CD4-positive, alpha-beta memory T cell (primary cell): ENCODE measurements at regions not wholly inside any gene's neighbourhood (a gene's known extent, or its start where the extent isn't known, plus 50 kb on each side); places are given as distances from the start of the nearest gene placed in this dataset.

ENCODE experiments used
- CTCF ChIA-PET: fragments of 350-600 bp; sonication (Branson Sonifier 250); formaldehyde crosslinking; loops from one replicate; lab custom pipeline; 2021; ENCODE audit warnings: inconsistent platforms; ENCODE audit not compliant: partially characterized antibody; lab: Charles Lee
- POLR2A ChIA-PET: fragments of 350-600 bp; sonication (Branson Sonifier 250); formaldehyde crosslinking; loops from one replicate; lab custom pipeline; 2021; ENCODE audit not compliant: partially characterized antibody; lab: Charles Lee
- DNase-seq, 5 donors: peaks; one replicate each; pipeline versions ENCODE4 v3.0.0 to v3.0.0-alpha.2; 2020 to 2022; ENCODE audit warnings: mixed read lengths in 1 of 5
- H3K27ac ChIP-seq: one replicate; pipeline ENCODE4 v1.7.0; 2013; ENCODE audit warnings: low read depth, low read length
- H3K27me3 ChIP-seq: 2 replicates; pipeline ENCODE4 v1.7.0; 2013; ENCODE audit warnings: mild to moderate bottlenecking, low read length, moderate library complexity; ENCODE audit not compliant: insufficient read depth
- H3K36me3 ChIP-seq: 2 replicates; pipeline ENCODE4 v1.7.0; 2013; ENCODE audit warnings: mild to moderate bottlenecking, low read length, moderate library complexity; ENCODE audit not compliant: insufficient read depth
- H3K4me1 ChIP-seq: 2 replicates; pipeline ENCODE4 v1.7.0; 2013; ENCODE audit warnings: mild to moderate bottlenecking, low read length, moderate library complexity; ENCODE audit not compliant: insufficient read depth
- H3K4me3 ChIP-seq, 2 donors: one replicate each; pipeline ENCODE4 v1.7.0; 2013; ENCODE audit warnings: low read length in 2 of 2, mild to moderate bottlenecking in 1 of 2
- H3K9me3 ChIP-seq, 2 donors: one replicate each; pipeline ENCODE4 v1.7.0; 2013; ENCODE audit warnings: low read length in 2 of 2, control low read depth in 1 of 2; ENCODE audit not compliant: control insufficient read depth in 1 of 2
- H3K27ac Mint-ChIP-seq, 7 donors: one replicate each; pipeline ENCODE4 v1.8.0; 2020 to 2021; ENCODE audit warnings: mixed read lengths in 7 of 7, mild to moderate bottlenecking in 6 of 7, inconsistent platforms in 3 of 7, moderate library complexity in 3 of 7
- H3K27me3 Mint-ChIP-seq, 2 donors: one replicate each; pipeline ENCODE4 v1.8.0; 2020 to 2021; ENCODE audit warnings: mixed read lengths in 2 of 2
- H3K36me3 Mint-ChIP-seq, 2 donors: one replicate each; pipeline ENCODE4 v1.8.0; 2020 to 2021; ENCODE audit warnings: mixed read lengths in 2 of 2, inconsistent platforms in 1 of 2, mild to moderate bottlenecking in 1 of 2
- H3K4me1 Mint-ChIP-seq, 4 donors: one replicate each; pipeline ENCODE4 v1.8.0; 2020 to 2021; ENCODE audit warnings: mixed read lengths in 4 of 4, mild to moderate bottlenecking in 1 of 4
- H3K4me3 Mint-ChIP-seq, 8 donors: one replicate each; pipeline ENCODE4 v1.8.0; 2020 to 2021; ENCODE audit warnings: mixed read lengths in 8 of 8, mild to moderate bottlenecking in 7 of 8, moderate library complexity in 6 of 8, inconsistent platforms in 3 of 8
- H3K9me3 Mint-ChIP-seq, 8 donors: one replicate each; pipeline ENCODE4 v1.8.0; 2020 to 2021; ENCODE audit warnings: mixed read lengths in 8 of 8, mild to moderate bottlenecking in 5 of 8, inconsistent platforms in 3 of 8, moderate library complexity in 1 of 8
- intact Hi-C: fragments of 100-400 bp; cut with micrococcal nuclease; formaldehyde crosslinking; loops from one replicate; pipeline ENCODE4 v1.15.1; 2023

DNA sequence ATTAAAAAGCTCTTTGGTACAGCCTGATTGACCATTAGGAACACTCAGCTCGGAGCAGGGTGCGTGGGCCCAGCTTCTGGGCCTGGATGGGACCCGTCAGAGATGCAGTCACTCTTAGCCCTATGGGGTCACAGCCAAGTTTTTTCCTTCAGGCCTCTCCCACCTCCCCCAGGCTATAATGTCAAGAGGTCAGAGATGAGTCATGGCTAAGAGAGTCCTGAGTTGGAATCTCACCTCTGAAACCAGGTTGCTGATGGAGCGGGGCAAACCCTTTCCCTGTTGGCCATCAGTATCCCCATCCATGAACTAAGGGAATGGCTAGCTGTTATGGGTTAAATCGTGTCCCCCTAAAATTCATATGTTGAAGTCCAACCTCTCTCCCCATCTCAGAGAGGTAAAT, 195.9 kb upstream of the POU3F1 start:
- Mint-ChIP-seq H3K4me3 (no peak overlapping the region), H3K36me3 (no peaks in the 10 kb centered on the region), H3K9me3 (no peaks in the 10 kb centered on the region), H3K27me3 (peaks cover 2 to 5% of the 10 kb centered on the region in 2 donors), H3K27ac (no peak overlapping the region), H3K4me1 (no peaks in the 10 kb centered on the region)
- intact Hi-C loops = no loop called here
- Histone ChIP-seq H3K27ac (no peak overlapping the region), H3K4me1 (no peaks in the 10 kb centered on the region), H3K9me3 (no peaks in the 10 kb centered on the region), H3K4me3 (no peak overlapping the region), H3K27me3 (no peaks in the 10 kb centered on the region), H3K36me3 (no peaks in the 10 kb centered on the region)
- CTCF ChIA-PET = no interaction called here
- no peak for DNase-seq
- POLR2A ChIA-PET = no interaction called here

- H3K36me3 Mint-ChIP-seq = no peaks in the 10 kb centered on the region
- no peak for DNase-seq
- H3K4me3 Mint-ChIP-seq = no peak overlapping the region
- CTCF ChIA-PET = no interaction called here
- Histone ChIP-seq H3K4me1 (no peaks in the 10 kb centered on the region), H3K4me3 (no peak overlapping the region), H3K36me3 (no peaks in the 10 kb centered on the region), H3K27me3 (no peaks in the 10 kb centered on the region), H3K9me3 (no peaks in the 10 kb centered on the region), H3K27ac (no peak overlapping the region)
- intact Hi-C loops = no loop called here
- no peaks in the 10 kb centered on the region for H3K9me3 Mint-ChIP-seq
- POLR2A ChIA-PET = no interaction called here
- peaks cover 2 to 3% of the 10 kb centered on the region in 2 donors for H3K27me3 Mint-ChIP-seq
- no peaks in the 10 kb centered on the region for H3K4me1 Mint-ChIP-seq
- H3K27ac Mint-ChIP-seq = no peak overlapping the region
Measured at GRCh38 chr1:38241594-38242334, 195.2 kb upstream of the POU3F1 start.

DNA sequence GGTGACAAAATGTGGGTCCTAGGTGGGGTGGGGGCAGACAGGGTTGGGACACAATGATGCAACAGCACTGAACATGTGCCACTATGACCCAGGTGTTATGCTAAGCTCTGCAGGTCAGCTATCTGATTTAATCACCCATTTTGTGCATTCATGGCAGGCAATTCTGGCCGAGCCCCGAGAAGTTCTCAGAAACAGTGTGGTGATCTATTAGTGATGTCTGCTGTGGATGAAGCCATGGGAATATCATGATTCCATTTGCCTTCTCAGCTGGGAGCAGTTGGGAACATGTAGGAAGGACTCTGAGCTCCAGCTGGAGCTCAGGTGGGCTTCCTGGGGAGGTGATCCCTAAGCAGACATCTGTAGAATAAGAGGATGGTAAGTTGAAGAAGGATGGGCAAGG, 194.0 kb upstream of the POU3F1 start:
- CTCF ChIA-PET = no interaction called here
- Mint-ChIP-seq H3K36me3 (no peaks in the 10 kb centered on the region), H3K27me3 (peaks cover 9 to 11% of the 10 kb centered on the region in 2 donors), H3K27ac (no peak overlapping the region), H3K4me3 (no peak overlapping the region), H3K9me3 (no peaks in the 10 kb centered on the region), H3K4me1 (no peaks in the 10 kb centered on the region)
- Histone ChIP-seq H3K36me3 (no peaks in the 10 kb centered on the region), H3K27ac (no peak overlapping the region), H3K27me3 (no peaks in the 10 kb centered on the region), H3K9me3 (no peaks in the 10 kb centered on the region), H3K4me3 (no peak overlapping the region), H3K4me1 (no peaks in the 10 kb centered on the region)
- intact Hi-C loops = no loop called here
- no peak for DNase-seq
- POLR2A ChIA-PET = no interaction called here

GRCh38 chr1:38239258-38239835, 192.8 kb upstream of the POU3F1 start:
- no peaks in the 10 kb centered on the region for H3K36me3 ChIP-seq
- no peaks in the 10 kb centered on the region for H3K9me3 ChIP-seq
- H3K4me3 ChIP-seq = no peak overlapping the region
- no peak overlapping the region for H3K27ac ChIP-seq
- Mint-ChIP-seq H3K27me3 (peaks cover 9 to 11% of the 10 kb centered on the region in 2 donors), H3K4me1 (no peaks in the 10 kb centered on the region), H3K27ac (no peak overlapping the region), H3K9me3 (no peaks in the 10 kb centered on the region), H3K4me3 (no peak overlapping the region), H3K36me3 (no peaks in the 10 kb centered on the region)
- intact Hi-C loops = no loop called here
- H3K4me1 ChIP-seq = no peaks in the 10 kb centered on the region
- POLR2A ChIA-PET = no interaction called here
- H3K27me3 ChIP-seq = no peaks in the 10 kb centered on the region
- CTCF ChIA-PET = no interaction called here
- DNase-seq = no peak

DNA sequence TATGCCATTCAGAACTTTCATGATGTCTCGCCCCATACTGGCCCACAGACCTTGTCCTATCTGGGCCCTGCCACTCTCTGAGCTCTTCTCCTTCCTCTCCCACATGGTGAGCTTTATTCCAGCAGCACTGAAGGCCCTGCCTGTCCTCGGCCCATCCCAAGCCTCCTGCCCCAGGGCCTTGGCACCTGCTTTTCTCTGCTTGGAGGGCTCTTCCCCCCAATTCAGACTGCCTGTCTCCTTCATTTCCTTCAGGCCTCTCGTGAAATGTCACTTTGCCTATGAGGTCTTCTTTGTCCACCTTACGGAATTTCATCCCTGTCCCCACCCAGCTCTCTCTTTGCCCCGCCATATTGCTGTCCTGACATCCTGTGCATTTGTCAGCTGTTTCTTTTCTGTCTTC, 191.7 kb upstream of the POU3F1 start:
- Histone ChIP-seq H3K27me3 (no peaks in the 10 kb centered on the region), H3K9me3 (no peaks in the 10 kb centered on the region), H3K4me3 (no peak overlapping the region), H3K36me3 (no peaks in the 10 kb centered on the region), H3K27ac (no peak overlapping the region), H3K4me1 (no peaks in the 10 kb centered on the region)
- Mint-ChIP-seq H3K36me3 (no peaks in the 10 kb centered on the region), H3K9me3 (no peaks in the 10 kb centered on the region), H3K27me3 (peaks cover 12 to 13% of the 10 kb centered on the region in 2 donors), H3K27ac (no peak overlapping the region), H3K4me3 (no peak overlapping the region), H3K4me1 (no peaks in the 10 kb centered on the region)
- CTCF ChIA-PET = no interaction called here
- DNase-seq = no peak
- POLR2A ChIA-PET = no interaction called here
- intact Hi-C loops = no loop called here

DNA sequence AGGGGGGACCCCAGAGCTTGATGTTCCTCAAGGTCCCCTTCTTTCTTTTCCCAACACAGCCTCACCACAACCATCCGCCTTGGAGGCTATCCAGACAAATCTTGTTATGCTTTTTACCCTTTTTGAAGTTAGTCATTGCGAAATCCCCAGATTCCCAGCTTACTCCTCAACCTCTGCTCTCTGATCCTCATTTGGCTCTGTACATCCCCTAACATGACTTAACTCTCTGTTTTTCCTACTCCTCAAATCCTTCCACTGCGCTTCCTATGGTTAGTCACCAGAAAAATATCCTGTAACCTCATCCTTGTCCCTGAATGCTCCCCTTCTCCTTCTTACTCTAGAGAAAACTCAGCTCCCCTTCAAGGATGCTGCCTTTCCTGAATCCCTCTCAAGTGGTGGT, 189.1 kb upstream of the POU3F1 start:
- Mint-ChIP-seq H3K4me3 (no peak overlapping the region), H3K9me3 (peaks cover 0 to 2% (median 0%) of the 10 kb centered on the region in 8 donors), H3K27me3 (peaks cover 11 to 12% of the 10 kb centered on the region in 2 donors), H3K4me1 (no peaks in the 10 kb centered on the region), H3K27ac (no peak overlapping the region), H3K36me3 (no peaks in the 10 kb centered on the region)
- ChIA-PET CTCF (no interaction called here), POLR2A (no interaction called here)
- Histone ChIP-seq H3K4me1 (no peaks in the 10 kb centered on the region), H3K27ac (no peak overlapping the region), H3K9me3 (no peaks in the 10 kb centered on the region), H3K36me3 (no peaks in the 10 kb centered on the region), H3K4me3 (no peak overlapping the region), H3K27me3 (no peaks in the 10 kb centered on the region)
- no peak for DNase-seq
- intact Hi-C loops = no loop called here

- intact Hi-C loops = no loop called here
- ChIA-PET CTCF (no interaction called here), POLR2A (no interaction called here)
- Histone ChIP-seq H3K27me3 (no peaks in the 10 kb centered on the region), H3K27ac (no peak overlapping the region), H3K9me3 (no peaks in the 10 kb centered on the region), H3K36me3 (no peaks in the 10 kb centered on the region), H3K4me3 (no peak overlapping the region), H3K4me1 (no peaks in the 10 kb centered on the region)
- Mint-ChIP-seq H3K4me3 (no peak overlapping the region), H3K9me3 (peaks cover 0 to 2% (median 0%) of the 10 kb centered on the region in 8 donors), H3K4me1 (no peaks in the 10 kb centered on the region), H3K27me3 (peaks cover 15 to 24% of the 10 kb centered on the region in 2 donors), H3K27ac (no peak overlapping the region), H3K36me3 (no peaks in the 10 kb centered on the region)
- no peak for DNase-seq
Measured at GRCh38 chr1:38231941-38232340, 185.3 kb upstream of the POU3F1 start.
